GM12801 (cell line): ENCODE measurements at regions not wholly inside any gene's neighbourhood (a gene's known extent, or its start where the extent isn't known, plus 50 kb on each side); places are given as distances from the start of the nearest gene placed in this dataset.

Experiments used
- CTCF ChIP-seq: IDR thresholded peaks from one replicate; pipeline ENCODE4 v1.5.1; 2011; ENCODE audit warnings: control low read depth; ENCODE audit not compliant: insufficient read length; ENCODE audit errors: extremely low read depth

- TF ChIP-seq CTCF = no peak
Measured at GRCh38 chr11:64466115-64466718, 89.5 kb upstream of the SLC22A11 start.

GRCh38 chr11:64469288-64469687 lies 86.5 kb upstream of the SLC22A11 start:
- TF ChIP-seq CTCF = no peak

DNA sequence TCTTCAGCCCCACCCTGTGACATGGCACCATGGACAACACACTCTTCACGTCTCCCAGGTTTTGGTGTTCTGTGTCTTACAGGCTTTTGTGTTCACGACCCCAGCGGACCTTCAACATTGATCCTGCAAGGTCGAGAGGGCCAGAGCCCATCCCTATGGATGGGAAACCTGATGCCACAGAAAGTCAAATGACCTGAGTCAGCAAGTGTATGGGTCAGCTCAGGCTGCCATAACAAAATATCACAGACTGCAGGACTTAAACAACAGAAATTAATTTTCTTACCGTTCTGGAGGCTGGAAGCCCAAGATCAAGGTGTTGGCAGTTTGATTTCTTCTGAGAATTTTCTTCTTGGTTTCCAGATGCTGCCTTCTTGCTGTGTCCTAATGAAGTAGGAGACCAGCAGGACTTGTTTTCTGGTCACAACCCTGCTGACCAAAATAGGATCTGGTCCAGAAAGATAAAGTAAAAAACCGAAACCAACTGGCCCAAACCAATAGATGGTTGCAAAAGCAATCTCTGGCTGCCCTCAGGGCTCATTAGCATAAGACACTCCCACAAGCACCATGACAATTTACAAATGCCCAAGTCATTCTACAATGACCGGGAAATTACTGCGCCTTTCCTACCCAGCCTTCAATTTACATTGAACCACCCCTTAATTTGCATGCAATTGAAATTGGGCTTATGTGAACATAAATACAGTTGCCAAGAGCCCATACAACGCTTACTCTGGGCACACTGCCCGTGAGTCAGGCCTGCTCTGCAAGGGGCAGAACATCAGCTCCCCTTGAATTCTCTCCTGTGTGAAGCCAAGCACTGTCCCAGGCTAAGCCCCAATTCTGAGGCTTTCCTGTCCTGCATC lies 82.9 kb upstream of the SLC22A11 start:
- TF ChIP-seq CTCF = no peak

DNA sequence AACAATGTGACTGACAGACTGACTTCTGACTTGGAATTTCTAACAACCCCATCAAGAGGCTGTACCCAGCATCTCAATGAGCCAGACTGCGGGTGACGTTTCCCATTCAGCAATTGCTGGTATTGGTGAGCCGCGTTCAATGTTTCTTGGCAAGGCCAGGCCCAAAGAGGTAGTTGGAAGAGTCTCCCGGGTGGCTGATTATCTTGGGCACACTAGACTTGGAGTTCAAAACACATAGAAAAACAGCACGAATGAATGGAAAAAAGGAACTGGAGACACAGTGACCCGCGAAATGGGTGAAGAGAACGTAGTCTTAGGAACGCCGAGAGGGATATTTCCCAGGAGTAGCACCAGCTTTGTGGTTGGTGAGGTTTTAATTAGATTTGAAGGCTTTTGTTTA lies 81.1 kb upstream of the SLC22A11 start:
- no peak for TF ChIP-seq CTCF

DNA sequence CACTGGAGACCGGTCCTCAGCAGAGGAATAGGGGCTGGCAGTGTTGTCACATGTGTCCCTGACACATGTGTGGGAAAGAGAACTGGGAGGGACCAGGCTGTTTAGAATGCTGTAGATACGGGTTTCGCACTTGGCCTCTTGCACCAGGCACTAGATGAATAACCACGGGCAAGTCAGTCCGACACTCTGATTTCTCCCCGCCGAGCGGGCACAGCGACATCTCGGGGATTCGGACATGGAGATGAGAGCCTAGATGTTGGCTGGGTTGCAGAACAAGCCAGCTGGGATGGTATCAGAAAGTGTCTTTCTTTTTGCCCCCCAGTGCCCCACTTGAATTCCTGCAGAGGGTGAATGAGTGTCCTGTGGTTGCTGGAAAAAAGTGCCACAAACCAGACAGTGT lies 80.6 kb upstream of the SLC22A11 start:
- no peak for TF ChIP-seq CTCF

- TF ChIP-seq CTCF = no peak
Measured at GRCh38 chr11:64476881-64477280, 78.9 kb upstream of the SLC22A11 start.

DNA sequence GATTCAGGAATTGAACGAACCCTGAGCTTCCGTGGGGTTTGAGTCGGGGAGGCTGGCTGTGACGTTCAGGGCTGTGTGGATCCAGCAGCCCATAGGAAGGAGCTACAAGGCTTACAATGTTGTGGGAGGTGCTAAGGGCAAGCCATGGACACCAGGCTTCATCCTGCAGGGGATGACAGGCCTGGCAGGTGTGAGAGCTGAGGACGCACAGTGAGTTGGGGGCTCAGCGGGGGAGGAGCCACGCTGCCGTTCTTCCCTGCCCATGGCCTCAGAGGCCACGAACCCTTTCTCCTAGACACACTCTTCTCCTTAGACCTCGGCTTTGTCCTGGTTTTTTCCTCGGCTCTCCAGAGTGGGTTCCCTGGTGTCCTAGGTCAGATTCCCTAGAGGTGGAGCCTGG lies 78.1 kb upstream of the SLC22A11 start:
- no peak for TF ChIP-seq CTCF
